Epithelial cell of esophagus (primary cell): ENCODE measurements at regions not wholly inside any gene's neighbourhood (a gene's known extent, or its start where the extent isn't known, plus 50 kb on each side); places are given as distances from the start of the nearest gene placed in this dataset.

ENCODE experiments used
- DNase-seq: peaks from one replicate; pipeline ENCODE4 v3.0.0; 2010; ENCODE audit warnings: low read depth
- H3K4me3 ChIP-seq: 2 replicates; pipeline ENCODE4 v1.5.1; 2011; ENCODE audit warnings: mild to moderate bottlenecking, low read length, control low read depth
- TF ChIP-seq, protein P1 (sequence below): IDR thresholded peaks from 2 replicates; pipeline ENCODE4 v1.5.1; 2011; ENCODE audit warnings: low read depth, mild to moderate bottlenecking, low read length, control low read depth, inconsistent platforms; ENCODE audit not compliant: insufficient read depth; ENCODE audit errors: missing control alignments

DNA sequence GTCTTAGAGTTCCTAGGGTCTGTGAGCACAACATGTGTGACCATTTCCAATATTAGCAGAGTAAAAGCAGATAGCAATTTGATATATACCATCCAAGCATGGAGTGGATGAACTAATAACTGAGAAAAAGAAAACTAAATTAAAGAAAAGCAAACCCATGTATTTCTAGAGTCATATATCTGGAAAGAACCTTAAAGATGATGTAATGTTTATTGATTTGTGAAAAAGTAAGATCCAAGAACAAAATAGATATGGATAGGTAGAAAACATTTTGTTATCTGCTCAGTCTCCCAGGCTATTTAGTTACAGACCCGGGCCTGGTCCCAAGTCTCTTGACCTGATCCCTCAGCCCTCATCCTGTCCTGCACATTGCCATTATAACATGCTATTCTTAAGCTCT lies 526.8 kb downstream of the EPM2A start:
- TF ChIP-seq, protein P1, sequence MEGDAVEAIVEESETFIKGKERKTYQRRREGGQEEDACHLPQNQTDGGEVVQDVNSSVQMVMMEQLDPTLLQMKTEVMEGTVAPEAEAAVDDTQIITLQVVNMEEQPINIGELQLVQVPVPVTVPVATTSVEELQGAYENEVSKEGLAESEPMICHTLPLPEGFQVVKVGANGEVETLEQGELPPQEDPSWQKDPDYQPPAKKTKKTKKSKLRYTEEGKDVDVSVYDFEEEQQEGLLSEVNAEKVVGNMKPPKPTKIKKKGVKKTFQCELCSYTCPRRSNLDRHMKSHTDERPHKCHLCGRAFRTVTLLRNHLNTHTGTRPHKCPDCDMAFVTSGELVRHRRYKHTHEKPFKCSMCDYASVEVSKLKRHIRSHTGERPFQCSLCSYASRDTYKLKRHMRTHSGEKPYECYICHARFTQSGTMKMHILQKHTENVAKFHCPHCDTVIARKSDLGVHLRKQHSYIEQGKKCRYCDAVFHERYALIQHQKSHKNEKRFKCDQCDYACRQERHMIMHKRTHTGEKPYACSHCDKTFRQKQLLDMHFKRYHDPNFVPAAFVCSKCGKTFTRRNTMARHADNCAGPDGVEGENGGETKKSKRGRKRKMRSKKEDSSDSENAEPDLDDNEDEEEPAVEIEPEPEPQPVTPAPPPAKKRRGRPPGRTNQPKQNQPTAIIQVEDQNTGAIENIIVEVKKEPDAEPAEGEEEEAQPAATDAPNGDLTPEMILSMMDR, result no peak
- H3K4me3 ChIP-seq, result no peak overlapping the region
- DNase-seq, result no peak

GRCh38 chr6:145209272-145209671 lies 526.0 kb downstream of the EPM2A start:
- H3K4me3 ChIP-seq, result no peak overlapping the region
- TF ChIP-seq, protein P1, result no peak
- no peak for DNase-seq

- TF ChIP-seq, protein P1, result no peak
- no peak for DNase-seq
- H3K4me3 ChIP-seq, result no peak overlapping the region
Observed at GRCh38 chr6:145212813-145213212, 522.5 kb downstream of the EPM2A start.

DNA sequence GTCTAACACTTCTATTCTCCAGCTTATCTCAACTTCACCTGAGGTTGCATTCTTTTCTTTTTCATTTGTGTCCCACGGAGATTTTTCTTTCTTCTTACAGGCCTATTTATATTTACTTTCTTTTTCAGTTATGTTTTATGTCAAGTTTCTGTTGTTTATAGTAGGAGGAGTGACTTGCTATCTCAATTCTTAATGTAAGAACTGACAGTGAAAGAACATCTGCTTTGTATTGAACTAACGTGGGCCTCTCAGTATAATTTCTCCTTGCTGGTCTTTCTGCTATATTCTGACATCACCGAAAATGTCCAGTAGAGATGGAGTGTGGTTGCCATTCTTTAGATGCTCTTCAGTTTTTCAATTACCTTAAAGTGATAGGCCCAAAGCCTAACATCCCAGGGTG lies 521.7 kb downstream of the EPM2A start:
- H3K4me3 ChIP-seq, result no peak overlapping the region
- no peak for DNase-seq
- TF ChIP-seq, protein P1, result no peak

GRCh38 chr6:145214570-145214969 lies 520.8 kb downstream of the EPM2A start:
- TF ChIP-seq, protein P1, result peak; percentile 46
- peak; percentile 45 for DNase-seq
- H3K4me3 ChIP-seq, result no peak overlapping the region

DNA sequence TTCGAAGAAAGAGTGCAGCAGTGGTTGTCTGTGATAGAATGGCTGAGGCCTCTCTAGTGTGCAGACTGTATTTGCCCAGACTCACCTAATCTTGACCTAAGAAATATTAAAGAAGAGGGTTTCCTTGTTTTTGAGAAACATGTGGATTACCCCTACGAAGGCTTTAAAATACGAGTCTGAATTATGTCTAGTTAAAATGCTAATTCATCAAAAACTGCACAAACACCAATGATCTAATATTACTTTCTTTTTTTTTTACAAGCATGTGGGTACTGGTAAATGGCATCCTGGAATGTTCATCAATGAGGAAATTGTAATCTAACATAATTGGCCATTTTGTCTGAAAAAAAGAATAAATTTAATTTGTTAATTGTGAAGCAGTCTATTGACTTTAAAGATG lies 510.9 kb downstream of the EPM2A start:
- no peak overlapping the region for H3K4me3 ChIP-seq
- no peak for DNase-seq
- TF ChIP-seq, protein P1, result no peak

DNA sequence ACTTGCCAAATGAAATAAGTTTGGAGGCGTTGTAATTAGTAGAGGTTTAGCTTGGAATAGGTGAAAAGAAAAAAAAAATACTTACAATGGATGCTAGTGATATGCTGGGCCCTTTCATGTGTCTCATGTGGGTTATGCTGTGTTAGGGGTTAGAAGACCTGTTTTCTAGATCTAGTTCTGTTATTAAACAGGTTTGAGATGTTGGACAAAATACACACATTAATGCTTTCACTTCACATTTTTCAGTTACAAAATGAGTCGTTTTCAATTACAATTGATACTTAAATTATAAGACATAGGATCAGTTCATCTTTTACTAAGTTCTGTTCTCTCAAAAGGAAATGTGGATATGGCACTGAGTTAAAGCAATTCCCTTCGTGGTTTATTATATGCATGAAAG lies 509.8 kb downstream of the EPM2A start:
- TF ChIP-seq, protein P1, result no peak
- H3K4me3 ChIP-seq, result no peak overlapping the region
- DNase-seq, result no peak
